ENCODE measurements at regions not wholly inside any gene's neighbourhood (a gene's known extent, or its start where the extent isn't known, plus 50 kb on each side); places are given as distances from the start of the nearest gene placed in this dataset.

DNA sequence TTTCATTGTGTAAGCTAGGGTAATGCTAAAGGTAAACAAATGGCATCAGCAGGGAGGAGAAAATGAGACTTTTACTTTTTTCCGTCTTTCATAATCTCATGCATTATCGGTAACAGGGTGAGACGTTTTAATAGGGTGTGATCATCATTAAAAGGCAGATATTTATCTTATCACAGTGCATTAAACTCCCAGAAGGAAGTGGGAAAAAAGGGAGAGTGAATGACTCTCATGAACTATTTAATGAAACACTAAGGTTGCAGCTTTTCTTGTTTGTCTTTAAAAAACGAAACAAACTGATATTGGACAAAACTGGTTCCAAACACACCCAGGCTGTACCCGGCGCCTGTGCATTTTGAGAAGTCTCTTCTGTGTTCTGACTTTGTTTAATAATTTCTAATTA lies 1936.8 kb upstream of the PIK3C3 start (continued):
- TF ChIP-seq GABPA (IDR thresholded peaks at IDR 0.05 in 1 of 2, conservative IDR thresholded peaks at IDR 0.05 in 1 of 2): no peak
- TF ChIP-seq JUND (IDR thresholded peaks at IDR 0.05): no peak
- TF ChIP-seq FOXA1 (IDR thresholded peaks at IDR 0.05): no peak
- TF ChIP-seq, protein P1, sequence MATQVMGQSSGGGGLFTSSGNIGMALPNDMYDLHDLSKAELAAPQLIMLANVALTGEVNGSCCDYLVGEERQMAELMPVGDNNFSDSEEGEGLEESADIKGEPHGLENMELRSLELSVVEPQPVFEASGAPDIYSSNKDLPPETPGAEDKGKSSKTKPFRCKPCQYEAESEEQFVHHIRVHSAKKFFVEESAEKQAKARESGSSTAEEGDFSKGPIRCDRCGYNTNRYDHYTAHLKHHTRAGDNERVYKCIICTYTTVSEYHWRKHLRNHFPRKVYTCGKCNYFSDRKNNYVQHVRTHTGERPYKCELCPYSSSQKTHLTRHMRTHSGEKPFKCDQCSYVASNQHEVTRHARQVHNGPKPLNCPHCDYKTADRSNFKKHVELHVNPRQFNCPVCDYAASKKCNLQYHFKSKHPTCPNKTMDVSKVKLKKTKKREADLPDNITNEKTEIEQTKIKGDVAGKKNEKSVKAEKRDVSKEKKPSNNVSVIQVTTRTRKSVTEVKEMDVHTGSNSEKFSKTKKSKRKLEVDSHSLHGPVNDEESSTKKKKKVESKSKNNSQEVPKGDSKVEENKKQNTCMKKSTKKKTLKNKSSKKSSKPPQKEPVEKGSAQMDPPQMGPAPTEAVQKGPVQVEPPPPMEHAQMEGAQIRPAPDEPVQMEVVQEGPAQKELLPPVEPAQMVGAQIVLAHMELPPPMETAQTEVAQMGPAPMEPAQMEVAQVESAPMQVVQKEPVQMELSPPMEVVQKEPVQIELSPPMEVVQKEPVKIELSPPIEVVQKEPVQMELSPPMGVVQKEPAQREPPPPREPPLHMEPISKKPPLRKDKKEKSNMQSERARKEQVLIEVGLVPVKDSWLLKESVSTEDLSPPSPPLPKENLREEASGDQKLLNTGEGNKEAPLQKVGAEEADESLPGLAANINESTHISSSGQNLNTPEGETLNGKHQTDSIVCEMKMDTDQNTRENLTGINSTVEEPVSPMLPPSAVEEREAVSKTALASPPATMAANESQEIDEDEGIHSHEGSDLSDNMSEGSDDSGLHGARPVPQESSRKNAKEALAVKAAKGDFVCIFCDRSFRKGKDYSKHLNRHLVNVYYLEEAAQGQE (IDR thresholded peaks at IDR 0.05): no peak

DNA sequence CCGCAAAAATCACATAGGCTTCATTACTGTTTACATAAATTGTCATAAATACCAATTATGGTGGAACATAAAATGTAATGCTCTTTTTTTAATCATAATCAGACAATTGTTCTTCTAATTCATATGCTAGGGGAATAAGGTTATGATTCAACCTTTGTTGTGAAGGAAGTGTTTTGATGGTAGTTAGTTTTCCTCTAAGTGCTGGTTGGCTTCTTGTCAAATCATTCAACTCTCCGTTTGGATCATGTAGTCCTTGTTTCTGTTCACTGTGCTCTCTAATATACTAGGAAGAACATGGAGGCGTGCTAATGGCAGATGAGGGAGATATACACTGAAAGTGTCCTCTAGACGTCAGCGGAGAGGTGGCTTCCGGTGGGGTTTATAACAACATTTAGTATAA lies 1938.0 kb upstream of the PIK3C3 start:
- no peak for TF ChIP-seq HNF4G (IDR thresholded peaks at IDR 0.05)
- TF ChIP-seq RXRA (IDR thresholded peaks at IDR 0.05): no peak
- TF ChIP-seq, protein P1 (IDR thresholded peaks at IDR 0.05): no peak
- TF ChIP-seq EGR1 (IDR thresholded peaks at IDR 0.05; ENCODE audit: low read depth in 2 of 2): no peak
- no peak for TF ChIP-seq TAF1 (conservative IDR thresholded peaks at IDR 0.05)
- TF ChIP-seq MAX (IDR thresholded peaks at IDR 0.05): no peak
- no peak for TF ChIP-seq RAD21 (IDR thresholded peaks at IDR 0.05)
- no peak for TF ChIP-seq YY1 (IDR thresholded peaks at IDR 0.05)
- TF ChIP-seq HNF4A (conservative IDR thresholded peaks at IDR 0.05): no peak
- no peak for TF ChIP-seq JUND (IDR thresholded peaks at IDR 0.05)
- TF ChIP-seq ATF3 (IDR thresholded peaks at IDR 0.05): no peak
- TF ChIP-seq CTCF (IDR thresholded peaks at IDR 0.05; ENCODE audit: low read depth, low read length, missing input control): no peak
- TF ChIP-seq NR2F2 (IDR thresholded peaks at IDR 0.05): no peak
- no peak for TF ChIP-seq FOXA2 (IDR thresholded peaks at IDR 0.05)
- Histone ChIP-seq H3K27me3 (ENCODE audit: control insufficient read depth in 4 of 4, insufficient read depth in 4 of 4, low read length in 3 of 4) (no peaks in the 10 kb centered on the region), H3K9ac (ENCODE audit: low read depth in 1 of 2, low read length in 2 of 2) (no peak overlapping the region), H3K27ac (ENCODE audit: low read depth in 1 of 2, low read length in 2 of 2) (no peak overlapping the region), H3K36me3 (ENCODE audit: control insufficient read depth in 4 of 4, insufficient read depth in 3 of 4, low read depth in 1 of 4, low read length in 3 of 4) (no peaks in the 10 kb centered on the region), H3K4me3 (ENCODE audit: low read depth in 1 of 3, low read length in 3 of 3) (no peak overlapping the region), H3K4me1 (ENCODE audit: control insufficient read depth in 4 of 4, insufficient read depth in 4 of 4, low read length in 3 of 4) (no peaks in the 10 kb centered on the region), H3K9me3 (ENCODE audit: control insufficient read depth in 4 of 4, low read length in 3 of 4) (no peaks in the 10 kb centered on the region)
- WGBS: 75% methylated on average over 6 of the region's 6 CpGs
- no peak for DNase-seq (ENCODE audit: low spot score)

Data from liver (tissue), 8 donors.